ENCODE measurements at regions not wholly inside any gene's neighbourhood (a gene's known extent, or its start where the extent isn't known, plus 50 kb on each side); places are given as distances from the start of the nearest gene placed in this dataset.

DNA sequence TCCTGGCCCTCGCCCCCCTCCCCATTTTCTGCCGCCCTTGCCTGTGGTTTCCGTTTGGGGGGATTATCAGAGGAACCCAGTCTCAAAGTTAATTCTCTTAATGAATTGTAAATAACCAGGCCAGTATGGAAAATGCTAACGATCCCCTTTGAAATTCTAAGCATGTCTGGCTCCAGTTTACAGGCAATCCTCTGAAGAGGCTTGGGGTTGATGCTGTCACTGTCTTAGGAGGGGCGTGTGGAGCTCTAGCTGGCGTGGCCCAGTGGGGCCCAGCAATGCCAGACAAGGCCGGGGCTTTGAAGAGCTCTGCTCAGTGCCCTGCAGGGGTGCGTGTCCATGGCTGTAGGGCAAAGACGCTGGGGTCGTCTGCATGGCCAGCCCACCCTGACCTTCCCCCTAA lies 164.6 kb downstream of the CYLD start:
- Histone ChIP-seq H3F3A (ENCODE audit: low read length, unreplicated experiment) (no peaks in the 10 kb centered on the region), H3K27me3 (ENCODE audit: low read length) (peaks cover 18% of the 10 kb centered on the region), H3K9me2 (replicated peaks; ENCODE audit: low read length) (no peaks in the 10 kb centered on the region), H3K4me2 (ENCODE audit: low read length) (no peak overlapping the region), H3K9ac (ENCODE audit: low read length) (no peak overlapping the region), H3K4me1 (ENCODE audit: insufficient read depth, low read length) (no peaks in the 10 kb centered on the region), H2AFZ (ENCODE audit: low read length) (no peak overlapping the region), H4K20me1 (ENCODE audit: low read length) (no peaks in the 10 kb centered on the region), H3K36me3 (ENCODE audit: low read depth, low read length) (no peaks in the 10 kb centered on the region), H3K9me3 (ENCODE audit: low read length) (no peaks in the 10 kb centered on the region), H3K79me2 (ENCODE audit: low read length) (no peaks in the 10 kb centered on the region), H3K27ac (ENCODE audit: low read length) (no peak overlapping the region), H3K4me3 (ENCODE audit: low read length) (no peak overlapping the region)
- no peak for TF ChIP-seq CTCF (conservative IDR thresholded peaks at IDR 0.05; ENCODE audit: low read depth, low read length)
- no peak for TF ChIP-seq EZH2 (IDR thresholded peaks at IDR 0.05; ENCODE audit: low read length, unreplicated experiment)
- no peak for TF ChIP-seq EZH2phosphoT487 (IDR thresholded peaks at IDR 0.05; ENCODE audit: borderline replicate concordance, low read length)
- intact Hi-C loops (cut with micrococcal nuclease) = no loop called here
- CTCF ChIA-PET = no interaction called here
- DNase-seq = no peak
- POLR2A ChIA-PET (ENCODE audit: unreplicated experiment) = no interaction called here
- no peak for ATAC-seq
- no TSS peak for BruUV-seq (replicated peaks)

DNA sequence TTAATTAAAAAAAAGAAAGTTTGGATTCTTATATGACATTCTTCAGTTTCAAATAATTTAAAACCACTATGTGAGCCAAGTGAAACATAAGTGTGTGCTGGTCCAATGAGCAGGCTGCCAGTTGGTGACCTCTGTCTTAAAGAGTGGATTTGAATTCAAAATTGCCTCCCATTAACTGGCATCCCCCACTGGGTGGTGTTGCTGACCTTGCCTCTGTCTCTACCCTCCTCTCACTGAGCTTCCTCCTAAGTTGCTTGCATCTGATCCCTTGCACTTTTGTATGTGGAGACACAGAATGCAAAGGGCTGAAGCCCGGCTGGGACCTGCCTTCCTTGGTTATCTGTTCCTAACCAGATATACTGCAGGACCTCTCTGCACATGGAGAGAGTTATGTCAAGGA lies 160.6 kb downstream of the CYLD start:
- Histone ChIP-seq H3K27ac (ENCODE audit: low read length) (no peak overlapping the region), H3F3A (ENCODE audit: low read length, unreplicated experiment) (no peaks in the 10 kb centered on the region), H4K20me1 (ENCODE audit: low read length) (no peaks in the 10 kb centered on the region), H3K79me2 (ENCODE audit: low read length) (no peaks in the 10 kb centered on the region), H3K9ac (ENCODE audit: low read length) (no peak overlapping the region), H3K36me3 (ENCODE audit: low read depth, low read length) (no peaks in the 10 kb centered on the region), H3K9me3 (ENCODE audit: low read length) (no peaks in the 10 kb centered on the region), H3K9me2 (replicated peaks; ENCODE audit: low read length) (no peaks in the 10 kb centered on the region), H3K27me3 (ENCODE audit: low read length) (no peaks in the 10 kb centered on the region), H2AFZ (ENCODE audit: low read length) (no peak overlapping the region), H3K4me2 (ENCODE audit: low read length) (no peak overlapping the region), H3K4me1 (ENCODE audit: insufficient read depth, low read length) (no peaks in the 10 kb centered on the region), H3K4me3 (ENCODE audit: low read length) (no peak overlapping the region)
- ATAC-seq = no peak
- TF ChIP-seq EZH2phosphoT487 (IDR thresholded peaks at IDR 0.05; ENCODE audit: borderline replicate concordance, low read length) = no peak
- TF ChIP-seq EZH2 (IDR thresholded peaks at IDR 0.05; ENCODE audit: low read length, unreplicated experiment) = no peak
- intact Hi-C loops (cut with micrococcal nuclease) = no loop called here
- CTCF ChIA-PET = no interaction called here
- no peak for DNase-seq
- POLR2A ChIA-PET (ENCODE audit: unreplicated experiment) = no interaction called here
- no TSS peak for BruUV-seq (replicated peaks)

GRCh38 chr16:50901062-50901461 lies 159.2 kb downstream of the CYLD start:
- Histone ChIP-seq H3K4me2 (ENCODE audit: low read length) (no peak overlapping the region), H3K9me3 (ENCODE audit: low read length) (no peaks in the 10 kb centered on the region), H2AFZ (ENCODE audit: low read length) (no peak overlapping the region), H3K4me3 (ENCODE audit: low read length) (no peak overlapping the region), H3K27ac (ENCODE audit: low read length) (no peak overlapping the region), H3K9me2 (replicated peaks; ENCODE audit: low read length) (no peaks in the 10 kb centered on the region), H4K20me1 (ENCODE audit: low read length) (no peaks in the 10 kb centered on the region), H3K9ac (ENCODE audit: low read length) (no peak overlapping the region), H3K4me1 (ENCODE audit: insufficient read depth, low read length) (no peaks in the 10 kb centered on the region), H3K36me3 (ENCODE audit: low read depth, low read length) (no peaks in the 10 kb centered on the region), H3K27me3 (ENCODE audit: low read length) (no peaks in the 10 kb centered on the region), H3K79me2 (ENCODE audit: low read length) (no peaks in the 10 kb centered on the region), H3F3A (ENCODE audit: low read length, unreplicated experiment) (no peaks in the 10 kb centered on the region)
- TF ChIP-seq EZH2 (IDR thresholded peaks at IDR 0.05; ENCODE audit: low read length, unreplicated experiment) (no peak), CTCF (conservative IDR thresholded peaks at IDR 0.05; ENCODE audit: low read depth, low read length) (no peak), EZH2phosphoT487 (IDR thresholded peaks at IDR 0.05; ENCODE audit: borderline replicate concordance, low read length) (no peak)
- CTCF ChIA-PET = no interaction called here
- DNase-seq = no peak
- POLR2A ChIA-PET (ENCODE audit: unreplicated experiment) = no interaction called here
- intact Hi-C loops (cut with micrococcal nuclease) = no loop called here
- ATAC-seq = no peak
- BruUV-seq (replicated peaks) = no TSS peak

All from PC-3 (cell line).